Fibroblast of lung (primary cell): ENCODE measurements at regions not wholly inside any gene's neighbourhood (a gene's known extent, or its start where the extent isn't known, plus 50 kb on each side); places are given as distances from the start of the nearest gene placed in this dataset.

Experiments used
- CTCF ChIP-seq, 2 donors: IDR thresholded peaks in 1 of 2; conservative IDR thresholded peaks in 1 of 2; 1 replicate in 1 of 2; 2 replicates in 1 of 2; pipeline ENCODE4 v1.5.1; 2011 to 2012; ENCODE audit warnings: low read length in 2 of 2, control low read depth in 1 of 2, inconsistent platforms in 1 of 2, low read depth in 1 of 2, mild to moderate bottlenecking in 1 of 2
- EZH2 ChIP-seq: IDR thresholded peaks from 2 replicates; pipeline ENCODE4 v1.5.1; 2012; ENCODE audit warnings: low read length, control low read depth, mild to moderate bottlenecking; ENCODE audit errors: missing control alignments

DNA sequence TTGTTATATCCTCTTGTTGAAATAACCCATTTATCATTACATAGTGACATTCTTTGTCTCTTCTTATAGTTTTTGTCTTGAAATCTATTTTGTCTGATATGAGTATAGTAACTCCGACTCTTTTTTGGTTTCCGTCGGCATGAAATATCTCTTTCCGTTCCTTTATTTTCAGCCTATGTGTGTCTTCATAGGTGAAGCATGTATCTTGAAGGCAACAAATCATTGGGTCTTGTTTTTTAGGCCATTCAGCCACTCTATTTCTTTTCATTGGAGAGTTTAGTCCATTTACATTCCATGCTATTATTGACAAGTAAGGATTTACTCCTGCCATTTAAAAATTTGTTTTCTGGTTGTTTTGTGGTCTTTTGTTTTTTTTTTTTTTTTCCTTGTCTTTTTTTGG lies 441.9 kb upstream of the KAZN start:
- no peak for TF ChIP-seq CTCF (conservative IDR thresholded peaks at IDR 0.05 in 1 of 2, IDR thresholded peaks at IDR 0.05 in 1 of 2; ENCODE audit: low read depth in 1 of 2, low read length in 2 of 2)
- no peak for TF ChIP-seq EZH2
